ENCODE measurements at regions not wholly inside any gene's neighbourhood (a gene's known extent, or its start where the extent isn't known, plus 50 kb on each side); places are given as distances from the start of the nearest gene placed in this dataset.

- TF ChIP-seq BCL11A (IDR thresholded peaks at IDR 0.05; ENCODE audit: low read depth in 2 of 2, low read length in 2 of 2) (no peak), POU5F1 (IDR thresholded peaks at IDR 0.05; ENCODE audit: low read depth, low read length) (no peak), KDM1A (IDR thresholded peaks at IDR 0.05; ENCODE audit: borderline replicate concordance, low read length) (no peak), ZNF274 (IDR thresholded peaks at IDR 0.05; ENCODE audit: borderline replicate concordance, extremely low read depth, low read length) (no peak)
Observed at GRCh38 chr2:14072338-14072737, 560.2 kb upstream of the LRATD1 start (continued).

All from H1 (cell line).